ENCODE measurements at regions not wholly inside any gene's neighbourhood (a gene's known extent, or its start where the extent isn't known, plus 50 kb on each side); places are given as distances from the start of the nearest gene placed in this dataset.

DNA sequence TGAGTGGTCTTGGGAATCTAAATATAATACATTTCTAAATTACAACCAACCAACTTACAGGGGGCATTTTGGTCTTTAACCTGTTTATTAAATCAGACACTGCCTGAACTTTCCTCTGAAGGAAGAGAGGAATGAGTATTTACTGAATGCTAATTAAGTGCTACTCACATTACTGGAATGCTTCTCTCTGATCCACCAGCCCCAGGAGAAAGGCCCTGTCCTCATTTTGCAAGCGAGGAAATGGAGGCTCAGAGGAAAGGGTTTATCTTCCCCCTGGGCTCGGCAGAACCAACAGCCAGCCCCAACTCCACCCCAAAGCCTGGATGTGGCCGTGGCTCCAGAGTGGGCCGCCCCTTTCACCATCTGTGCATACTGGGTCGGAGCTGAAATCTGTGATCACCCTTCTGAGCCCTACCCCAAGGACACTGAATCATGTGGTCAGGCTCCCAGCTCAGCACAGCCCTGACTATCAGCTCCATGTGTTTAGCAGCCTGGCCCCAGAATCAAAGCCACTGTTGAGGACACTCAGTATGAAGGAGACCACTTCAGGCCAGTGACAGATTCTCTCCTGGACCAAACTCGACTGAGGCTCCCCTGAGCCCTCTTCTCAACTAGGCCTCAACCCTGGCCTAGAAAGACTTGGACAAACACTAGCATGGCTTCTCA lies 56.7 kb upstream of the ENPP6 start:
- 0 out of 2 replicates have a peak overlapping the region, but pooled peaks have one; percentile 55 for H3K18ac ChIP-seq (ENCODE audit: extremely low read depth, low read length)
- H3K79me1 ChIP-seq (ENCODE audit: low read depth, low read length) = no peaks in the 10 kb centered on the region
- no peak for TF ChIP-seq CBX8 (IDR thresholded peaks at IDR 0.05; ENCODE audit: borderline replicate concordance, low read depth, low read length)
- TF ChIP-seq, protein P1, sequence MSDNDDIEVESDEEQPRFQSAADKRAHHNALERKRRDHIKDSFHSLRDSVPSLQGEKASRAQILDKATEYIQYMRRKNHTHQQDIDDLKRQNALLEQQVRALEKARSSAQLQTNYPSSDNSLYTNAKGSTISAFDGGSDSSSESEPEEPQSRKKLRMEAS (IDR thresholded peaks at IDR 0.05) = peak; percentile 17; the same call in 1 of the 2 replicates
- no peaks in the 10 kb centered on the region; a peak in 1 of 7 replicates for H3K4me1 ChIP-seq (replicated peaks in 1 of 4; ENCODE audit: control insufficient read depth in 3 of 4, insufficient read depth in 4 of 4, low read length in 3 of 4)
- H3K9ac ChIP-seq (replicated peaks in 1 of 4; ENCODE audit: extremely low read depth in 1 of 4, low read depth in 3 of 4, low read length in 3 of 4) = no peak overlapping the region
- no peak overlapping the region for H2BK12ac ChIP-seq (ENCODE audit: low read depth, low read length)
- H3K23me2 ChIP-seq (ENCODE audit: low read depth, low read length) = peaks cover 3% of the 10 kb centered on the region; the same call in 1 of the 2 replicates
- no peak overlapping the region for H2BK15ac ChIP-seq (ENCODE audit: low read length)
- DNase-seq (ENCODE audit: low read depth in 1 of 2, low spot score in 2 of 2) (no peak), FAIRE-seq (no peak)
- H3K36me3 ChIP-seq (ENCODE audit: control insufficient read depth in 2 of 4, insufficient read depth in 4 of 4, low read length in 3 of 4) = no peaks in the 10 kb centered on the region
- H3K14ac ChIP-seq (ENCODE audit: insufficient read length) = no peak overlapping the region
- no peak overlapping the region; the same call in 1 of the 2 replicates for H4K8ac ChIP-seq (ENCODE audit: extremely low read depth, insufficient read depth, low read length)
- no peaks in the 10 kb centered on the region for H4K20me1 ChIP-seq (replicated peaks in 1 of 2; ENCODE audit: control insufficient read depth in 1 of 2, insufficient read depth in 2 of 2, low read length in 2 of 2)
- H3K23ac ChIP-seq (ENCODE audit: insufficient read length) = no peak overlapping the region
- H3K4me2 ChIP-seq (ENCODE audit: insufficient read depth in 1 of 2, low read depth in 2 of 2, low read length in 2 of 2) = no peak overlapping the region
- peak overlapping the region; percentile 35 for H4K5ac ChIP-seq (ENCODE audit: insufficient read length, low read depth, low read length)
- 87% methylated on average over 6 of the region's 6 CpGs; no CpG with 5 or more reads in 1 of the 2 experiments for WGBS, 2 experiments (ENCODE audit: extremely low coverage in 1 of 2, insufficient coverage in 1 of 2, insufficient read length in 1 of 2, insufficient replicate concordance in 2 of 2, low coverage in 1 of 2, low lambda C conversion rate in 2 of 2, missing lambda C conversion rate in 1 of 2)
- peak overlapping the region; percentile 86 for H4K91ac ChIP-seq (replicated peaks; ENCODE audit: insufficient read length, low read length)
- H3K27ac ChIP-seq (ENCODE audit: low read depth, low read length) = no peak overlapping the region
- CTCF ChIA-PET (ENCODE audit: partially characterized antibody) = interaction anchor here (0.6 to 1.2 kb wide), 3 partner anchors 9 to 272 kb away, joined by 3 read pairs; no protein-coding TSS in a partner anchor
- 0 out of 2 replicates have a peak overlapping the region, but pooled peaks have one; percentile 9 for H2BK5ac ChIP-seq (ENCODE audit: low read depth, low read length)
- POLR2A ChIA-PET (ENCODE audit: partially characterized antibody) = interaction anchor here (0.6 to 1.7 kb wide), 2 partner anchors 62 to 363 kb away, joined by 3 read pairs; no protein-coding TSS in a partner anchor
- no peak overlapping the region for H3K4me3 ChIP-seq (ENCODE audit: extremely low read depth in 1 of 4, insufficient read depth in 2 of 4, low read depth in 3 of 4, low read length in 4 of 4)
- H3K4ac ChIP-seq (replicated peaks; ENCODE audit: insufficient read length, low read depth, low read length) = no peak overlapping the region
- peak overlapping the region; percentile 33 for H3K56ac ChIP-seq (replicated peaks; ENCODE audit: insufficient read length, low read depth, low read length)
- no peaks in the 10 kb centered on the region for H3K79me2 ChIP-seq (ENCODE audit: control insufficient read depth in 1 of 2, insufficient read depth in 2 of 2, low read length in 2 of 2)
- no peak overlapping the region for H2BK120ac ChIP-seq (replicated peaks; ENCODE audit: low read depth, low read length)
- H3K27me3 ChIP-seq (replicated peaks in 1 of 4; ENCODE audit: control insufficient read depth in 3 of 4, extremely low read depth in 1 of 4, insufficient read depth in 3 of 4, low read length in 3 of 4) = no peaks in the 10 kb centered on the region
- no peak overlapping the region for H2AK5ac ChIP-seq (ENCODE audit: low read depth, low read length)
- 0 out of 2 replicates have a peak overlapping the region, but pooled peaks have one; percentile 17 for H2AFZ ChIP-seq (ENCODE audit: low read length)
- H3K9me3 ChIP-seq (ENCODE audit: insufficient read depth in 2 of 2, low read depth in 1 of 2, low read length in 1 of 2) = peaks cover 12 to 17% of the 10 kb centered on the region in 2 experiments
- no peak overlapping the region for H2BK20ac ChIP-seq (ENCODE audit: low read length)
